ENCODE measurements at regions not wholly inside any gene's neighbourhood (a gene's known extent, or its start where the extent isn't known, plus 50 kb on each side); places are given as distances from the start of the nearest gene placed in this dataset.

DNA sequence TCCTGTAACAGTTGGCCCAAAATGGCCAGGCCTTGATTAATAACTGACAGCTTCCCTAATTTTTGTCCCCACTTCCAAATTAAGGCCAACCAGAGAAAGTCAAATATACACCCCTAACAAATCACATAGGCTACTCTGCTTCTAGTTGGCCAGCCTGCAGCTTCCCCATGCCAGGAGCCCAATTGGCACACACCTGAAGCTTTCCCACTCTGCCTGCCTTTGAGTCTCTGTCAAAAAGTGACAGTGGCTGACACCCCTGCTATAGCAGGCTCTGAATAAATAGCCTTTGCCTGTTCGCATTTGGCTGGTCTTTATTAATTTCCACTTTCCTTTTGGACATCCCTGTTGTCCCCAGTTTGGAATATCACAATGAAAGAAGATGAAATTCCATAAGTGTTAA lies 256.6 kb upstream of the NCKAP5 start:
- TF ChIP-seq, protein P1, sequence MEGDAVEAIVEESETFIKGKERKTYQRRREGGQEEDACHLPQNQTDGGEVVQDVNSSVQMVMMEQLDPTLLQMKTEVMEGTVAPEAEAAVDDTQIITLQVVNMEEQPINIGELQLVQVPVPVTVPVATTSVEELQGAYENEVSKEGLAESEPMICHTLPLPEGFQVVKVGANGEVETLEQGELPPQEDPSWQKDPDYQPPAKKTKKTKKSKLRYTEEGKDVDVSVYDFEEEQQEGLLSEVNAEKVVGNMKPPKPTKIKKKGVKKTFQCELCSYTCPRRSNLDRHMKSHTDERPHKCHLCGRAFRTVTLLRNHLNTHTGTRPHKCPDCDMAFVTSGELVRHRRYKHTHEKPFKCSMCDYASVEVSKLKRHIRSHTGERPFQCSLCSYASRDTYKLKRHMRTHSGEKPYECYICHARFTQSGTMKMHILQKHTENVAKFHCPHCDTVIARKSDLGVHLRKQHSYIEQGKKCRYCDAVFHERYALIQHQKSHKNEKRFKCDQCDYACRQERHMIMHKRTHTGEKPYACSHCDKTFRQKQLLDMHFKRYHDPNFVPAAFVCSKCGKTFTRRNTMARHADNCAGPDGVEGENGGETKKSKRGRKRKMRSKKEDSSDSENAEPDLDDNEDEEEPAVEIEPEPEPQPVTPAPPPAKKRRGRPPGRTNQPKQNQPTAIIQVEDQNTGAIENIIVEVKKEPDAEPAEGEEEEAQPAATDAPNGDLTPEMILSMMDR (IDR thresholded peaks at IDR 0.05; ENCODE audit: low read depth, low read length), result no peak
- no peak overlapping the region for H3K4me3 ChIP-seq (ENCODE audit: low read depth, low read length)

DNA sequence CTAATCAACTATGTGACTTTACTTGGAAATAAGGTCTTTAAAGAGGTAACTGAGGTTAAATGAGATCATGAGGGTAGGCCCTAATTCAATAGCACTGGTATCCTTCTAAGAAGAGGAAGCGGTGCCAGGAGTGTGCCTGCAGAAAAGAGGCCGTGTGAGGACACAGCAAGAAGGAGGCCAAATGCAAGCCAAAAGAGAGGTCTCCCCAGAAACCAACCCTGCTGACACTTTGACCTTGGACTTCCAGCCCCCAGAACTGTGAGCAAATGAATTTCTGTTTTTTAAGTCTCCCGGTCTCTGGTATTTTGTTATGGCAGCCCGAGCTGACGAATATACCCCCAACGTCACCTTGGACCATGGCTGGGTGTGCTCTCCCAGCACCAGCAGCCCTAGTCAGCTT lies 257.5 kb upstream of the NCKAP5 start:
- TF ChIP-seq, protein P1 (IDR thresholded peaks at IDR 0.05; ENCODE audit: low read depth, low read length), result no peak
- no peak overlapping the region for H3K4me3 ChIP-seq (ENCODE audit: low read depth, low read length)

DNA sequence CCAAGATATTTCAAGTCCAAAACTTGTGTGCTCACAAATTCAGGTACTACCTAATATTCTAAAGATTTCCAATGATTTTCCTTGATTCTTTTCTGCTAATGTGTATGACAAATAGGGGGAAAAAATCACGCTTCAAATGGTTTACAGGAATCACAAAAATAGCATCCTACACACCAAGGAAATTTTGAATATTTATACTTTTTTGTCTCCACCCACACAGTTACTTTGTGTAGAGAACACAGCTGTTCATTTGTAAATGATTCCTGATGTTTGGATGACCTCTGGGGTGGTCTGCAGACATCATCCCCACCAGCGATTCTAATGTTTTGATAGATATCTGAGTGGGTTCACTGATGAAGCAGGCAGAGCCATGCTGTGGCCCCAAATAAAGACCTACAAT lies 260.6 kb upstream of the NCKAP5 start:
- no peak overlapping the region for H3K4me3 ChIP-seq (ENCODE audit: low read depth, low read length)
- TF ChIP-seq, protein P1 (IDR thresholded peaks at IDR 0.05; ENCODE audit: low read depth, low read length), result no peak

DNA sequence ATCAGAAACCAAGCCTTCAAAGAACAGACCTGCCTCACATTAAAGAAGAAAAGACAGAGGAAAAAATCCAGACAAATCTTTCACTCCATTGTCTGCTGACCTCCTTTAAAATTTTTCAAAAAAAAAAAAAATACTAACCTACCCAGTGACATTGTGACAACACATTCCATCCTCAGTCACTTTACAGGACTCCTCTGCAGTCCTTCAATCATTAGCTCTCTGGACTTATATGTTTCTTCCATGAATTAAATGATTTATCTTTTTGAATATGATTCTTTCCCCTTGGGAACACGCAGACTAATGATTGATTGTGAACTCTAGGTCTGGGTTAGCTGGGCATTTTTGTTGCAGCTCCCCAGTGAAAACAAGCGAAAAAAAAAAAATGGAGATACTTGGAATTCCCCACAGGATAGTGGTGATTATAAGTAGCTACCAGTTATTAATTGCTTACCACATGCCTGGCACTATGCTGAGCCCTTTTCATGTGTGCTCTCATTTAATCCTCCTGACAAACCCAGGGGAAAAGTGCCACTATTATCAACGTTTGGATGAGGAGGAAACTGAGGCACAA lies 261.3 kb upstream of the NCKAP5 start:
- H3K4me3 ChIP-seq (ENCODE audit: low read depth, low read length), result no peak overlapping the region
- TF ChIP-seq, protein P1 (IDR thresholded peaks at IDR 0.05; ENCODE audit: low read depth, low read length), result no peak

DNA sequence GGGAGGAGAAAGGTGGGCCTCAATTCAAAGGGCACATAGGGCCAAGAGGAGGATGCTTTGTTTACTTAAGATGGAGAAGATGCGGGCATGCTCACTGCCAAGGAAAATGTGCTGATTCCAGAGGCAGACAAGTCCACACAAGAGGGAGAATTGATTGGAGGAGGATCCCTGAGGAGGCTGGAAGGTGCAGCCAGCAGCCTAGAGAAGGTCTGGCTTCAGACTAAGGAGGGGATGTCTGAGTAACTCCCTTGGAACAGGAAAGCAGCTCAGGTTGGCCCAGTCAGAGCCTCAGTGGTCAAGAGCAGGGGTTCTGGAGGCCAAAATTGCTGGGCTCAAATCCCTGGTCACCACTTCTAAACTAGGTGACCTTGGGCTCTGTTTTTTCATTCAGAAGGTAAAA lies 265.5 kb upstream of the NCKAP5 start:
- H3K4me3 ChIP-seq (ENCODE audit: low read depth, low read length), result no peak overlapping the region
- TF ChIP-seq, protein P1 (IDR thresholded peaks at IDR 0.05; ENCODE audit: low read depth, low read length), result no peak

DNA sequence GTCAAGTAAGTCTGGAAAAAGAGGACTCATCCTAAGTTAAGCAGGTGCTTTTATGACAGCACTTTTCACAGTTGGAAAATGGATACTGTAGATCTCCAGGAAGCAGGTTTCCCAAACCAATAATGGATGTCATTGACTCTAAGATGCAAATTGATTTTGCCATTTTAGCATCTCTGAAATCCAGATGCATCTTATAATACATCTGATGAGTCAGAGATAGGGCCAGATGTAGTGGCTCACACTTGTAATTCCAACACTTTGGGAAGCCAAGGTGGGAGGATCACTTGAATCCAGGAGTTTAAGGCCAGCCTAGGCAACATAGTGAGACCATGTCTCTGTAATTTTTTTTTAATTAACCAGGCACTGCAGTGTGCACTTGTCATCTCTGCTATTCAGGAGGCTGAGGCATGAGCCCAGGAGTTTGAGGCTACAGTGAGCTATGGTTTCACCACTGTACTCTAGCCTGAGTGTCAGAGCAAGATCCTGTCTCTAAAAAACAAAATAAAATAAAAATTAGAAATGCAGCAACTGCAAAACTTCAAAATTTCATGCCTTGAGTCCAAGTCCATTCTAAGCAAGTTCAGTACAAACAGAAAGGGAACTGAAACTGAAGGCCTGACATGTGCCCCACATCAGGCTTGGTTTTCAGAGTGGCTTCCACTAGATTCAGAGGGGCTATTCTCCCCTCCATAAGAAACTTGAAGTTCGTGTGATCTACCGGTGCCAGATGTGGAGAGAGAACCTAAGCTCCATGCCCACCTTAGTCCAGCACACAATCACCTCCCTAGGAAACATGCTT lies 267.8 kb upstream of the NCKAP5 start:
- TF ChIP-seq, protein P1 (IDR thresholded peaks at IDR 0.05; ENCODE audit: low read depth, low read length), result no peak
- H3K4me3 ChIP-seq (ENCODE audit: low read depth, low read length), result no peak overlapping the region

DNA sequence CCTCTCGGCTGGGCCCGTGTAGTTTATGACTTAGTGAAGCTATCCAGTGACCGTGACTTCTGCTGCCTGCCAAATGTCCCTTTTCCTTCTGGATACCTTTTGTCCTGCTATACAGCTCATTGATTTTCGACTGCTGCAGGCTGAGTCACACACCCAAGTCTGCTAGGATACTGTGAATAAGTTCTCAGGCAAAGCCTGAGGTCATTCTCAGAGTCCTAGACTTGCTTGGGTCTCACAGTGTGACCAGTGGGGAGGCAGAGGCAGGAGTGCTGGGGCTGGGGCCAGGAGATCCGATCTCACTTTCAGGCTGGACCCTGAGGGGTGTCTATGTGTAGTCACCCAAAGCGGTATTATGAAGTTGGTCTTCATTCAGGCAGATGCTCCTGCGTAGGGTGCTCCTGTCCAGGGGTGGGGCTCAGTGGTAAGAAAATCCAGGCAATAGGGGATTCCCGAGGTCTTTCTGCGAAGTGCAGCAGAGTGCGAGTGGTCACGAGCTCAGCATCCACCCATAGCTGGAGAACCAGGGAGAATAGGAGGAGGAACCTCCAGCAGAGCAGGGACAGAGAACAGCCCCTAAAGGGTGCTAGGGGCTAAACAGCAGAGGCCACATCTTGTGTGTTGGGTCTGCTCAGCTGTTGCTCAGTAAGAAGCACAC lies 268.6 kb upstream of the NCKAP5 start:
- TF ChIP-seq, protein P1 (IDR thresholded peaks at IDR 0.05; ENCODE audit: low read depth, low read length), result no peak
- H3K4me3 ChIP-seq (ENCODE audit: low read depth, low read length), result no peak overlapping the region
